Astrocyte (in vitro differentiated cells and primary cell): ENCODE measurements at regions not wholly inside any gene's neighbourhood (a gene's known extent, or its start where the extent isn't known, plus 50 kb on each side); places are given as distances from the start of the nearest gene placed in this dataset.
A peak's percentile ranks its signal among the peaks of the same experiment; 100 is the strongest.

ENCODE experiments used
- DNase-seq: peaks from one replicate; pipeline ENCODE4 v3.0.0-alpha.2; 2010; ENCODE audit warnings: low read depth
- FAIRE-seq: peaks from 2 replicates; lab custom pipeline; 2011; peaks lifted over from hg19 to GRCh38; lab: Jason Lieb, UNC
- H2AFZ ChIP-seq: 2 replicates; pipeline ENCODE4 v1.6.0; 2012; ENCODE audit warnings: low read depth, low read length, inconsistent platforms
- H3K27ac ChIP-seq: 2 replicates; pipeline ENCODE4 v1.5.1; 2011; ENCODE audit warnings: low read depth, low read length, inconsistent platforms
- H3K27me3 ChIP-seq: 2 replicates; pipeline ENCODE4 v1.6.0; 2011; ENCODE audit warnings: low read length, inconsistent platforms; ENCODE audit not compliant: insufficient read depth
- H3K36me3 ChIP-seq: 2 replicates; pipeline ENCODE4 v1.5.1; 2011; ENCODE audit warnings: low read length, inconsistent platforms; ENCODE audit not compliant: insufficient read depth
- H3K4me1 ChIP-seq: 2 replicates; pipeline ENCODE4 v1.5.1; 2011; ENCODE audit warnings: low read length, inconsistent platforms; ENCODE audit not compliant: insufficient read depth
- H3K4me2 ChIP-seq: 2 replicates; pipeline ENCODE4 v1.6.0; 2012; ENCODE audit warnings: low read length, inconsistent platforms
- H3K4me3 ChIP-seq: 2 replicates; pipeline ENCODE4 v1.5.1; 2011; ENCODE audit warnings: low read depth, mild to moderate bottlenecking, low read length, inconsistent platforms; ENCODE audit not compliant: insufficient read depth
- H3K79me2 ChIP-seq: 2 replicates; pipeline ENCODE4 v1.6.0; 2012; ENCODE audit warnings: mild to moderate bottlenecking, low read length, inconsistent platforms; ENCODE audit not compliant: insufficient read depth
- H3K9ac ChIP-seq: 2 replicates; pipeline ENCODE4 v1.6.0; 2012; ENCODE audit warnings: mild to moderate bottlenecking, low read length, inconsistent platforms
- H3K9me3 ChIP-seq: 2 replicates; pipeline ENCODE4 v1.5.1; 2012; ENCODE audit warnings: low read depth, mild to moderate bottlenecking, low read length, inconsistent platforms; ENCODE audit not compliant: insufficient read depth
- H4K20me1 ChIP-seq: 2 replicates; pipeline ENCODE4 v1.6.0; 2012; ENCODE audit warnings: low read length, inconsistent platforms; ENCODE audit not compliant: insufficient read depth
- H3K27ac Mint-ChIP-seq: one replicate; pipeline ENCODE4 v1.8.0; 2021; ENCODE audit warnings: mild to moderate bottlenecking, mixed read lengths; ENCODE audit not compliant: unreplicated experiment
- H3K27me3 Mint-ChIP-seq: one replicate; pipeline ENCODE4 v1.8.0; 2021; ENCODE audit warnings: low read depth, mixed read lengths; ENCODE audit not compliant: unreplicated experiment
- H3K36me3 Mint-ChIP-seq: one replicate; pipeline ENCODE4 v1.8.0; 2021; ENCODE audit warnings: low read depth, mixed read lengths; ENCODE audit not compliant: unreplicated experiment
- H3K4me1 Mint-ChIP-seq: one replicate; pipeline ENCODE4 v1.8.0; 2021; ENCODE audit warnings: low read depth, mixed read lengths; ENCODE audit not compliant: unreplicated experiment
- H3K4me3 Mint-ChIP-seq: one replicate; pipeline ENCODE4 v1.8.0; 2021; ENCODE audit warnings: mild to moderate bottlenecking, moderate library complexity, mixed read lengths; ENCODE audit not compliant: unreplicated experiment
- H3K9me3 Mint-ChIP-seq: one replicate; pipeline ENCODE4 v1.8.0; 2021; ENCODE audit warnings: mild to moderate bottlenecking, mixed read lengths; ENCODE audit not compliant: unreplicated experiment
- CTCF ChIP-seq: IDR thresholded peaks from 2 replicates; pipeline ENCODE4 v1.5.1; 2011; ENCODE audit warnings: low read depth, mild to moderate bottlenecking, inconsistent platforms, low read length, moderate library complexity; ENCODE audit not compliant: insufficient read depth
- EZH2 ChIP-seq: IDR thresholded peaks from 2 replicates; pipeline ENCODE4 v1.6.1; 2012; ENCODE audit warnings: mild to moderate bottlenecking, low read length, inconsistent platforms; ENCODE audit not compliant: insufficient read depth

- peak; percentile 20 for DNase-seq
- no peak overlapping the region for H3K4me3 Mint-ChIP-seq
- no peak overlapping the region for H3K4me3 ChIP-seq
- no peaks in the 10 kb centered on the region for H4K20me1 ChIP-seq
- peaks cover 15% of the 10 kb centered on the region for H3K4me1 Mint-ChIP-seq
- no peaks in the 10 kb centered on the region for H3K4me1 ChIP-seq
- H3K27me3 Mint-ChIP-seq: no peaks in the 10 kb centered on the region
- TF ChIP-seq CTCF (no peak), EZH2 (no peak)
- no peaks in the 10 kb centered on the region for H3K36me3 Mint-ChIP-seq
- H3K9ac ChIP-seq: no peak overlapping the region
- H3K27ac Mint-ChIP-seq: no peak overlapping the region
- H3K9me3 ChIP-seq: no peaks in the 10 kb centered on the region
- H3K27ac ChIP-seq: no peak overlapping the region
- no peaks in the 10 kb centered on the region for H3K27me3 ChIP-seq
- H3K9me3 Mint-ChIP-seq: no peaks in the 10 kb centered on the region
- no peak overlapping the region for H2AFZ ChIP-seq
- H3K36me3 ChIP-seq: no peaks in the 10 kb centered on the region
- no peaks in the 10 kb centered on the region for H3K79me2 ChIP-seq
- no peak for FAIRE-seq
- no peak overlapping the region for H3K4me2 ChIP-seq
Measured at GRCh38 chr4:125045311-125045710, 269.4 kb upstream of the FAT4 start.

- Mint-ChIP-seq H3K4me3 (no peak overlapping the region), H3K36me3 (no peaks in the 10 kb centered on the region), H3K27me3 (no peaks in the 10 kb centered on the region), H3K4me1 (peaks cover 17% of the 10 kb centered on the region), H3K27ac (no peak overlapping the region), H3K9me3 (no peaks in the 10 kb centered on the region)
- FAIRE-seq (no peak), DNase-seq (peak; percentile 59)
- Histone ChIP-seq H4K20me1 (no peaks in the 10 kb centered on the region), H3K9me3 (no peaks in the 10 kb centered on the region), H2AFZ (no peak overlapping the region), H3K27ac (no peak overlapping the region), H3K36me3 (no peaks in the 10 kb centered on the region), H3K9ac (no peak overlapping the region), H3K4me2 (no peak overlapping the region), H3K79me2 (no peaks in the 10 kb centered on the region), H3K4me3 (no peak overlapping the region), H3K4me1 (no peaks in the 10 kb centered on the region), H3K27me3 (no peaks in the 10 kb centered on the region)
- TF ChIP-seq CTCF (no peak), EZH2 (no peak)
Measured at GRCh38 chr4:125044886-125045285, 269.9 kb upstream of the FAT4 start.

GRCh38 chr4:125043486-125043885 lies 271.3 kb upstream of the FAT4 start:
- Mint-ChIP-seq H3K36me3 (no peaks in the 10 kb centered on the region), H3K27ac (no peak overlapping the region), H3K27me3 (no peaks in the 10 kb centered on the region), H3K4me3 (no peak overlapping the region), H3K4me1 (peaks cover 23% of the 10 kb centered on the region), H3K9me3 (no peaks in the 10 kb centered on the region)
- no peaks in the 10 kb centered on the region for H4K20me1 ChIP-seq
- no peak for FAIRE-seq
- no peaks in the 10 kb centered on the region for H3K27me3 ChIP-seq
- H3K27ac ChIP-seq: no peak overlapping the region
- no peak for TF ChIP-seq CTCF
- no peak for TF ChIP-seq EZH2
- H3K36me3 ChIP-seq: no peaks in the 10 kb centered on the region
- H3K9ac ChIP-seq: no peak overlapping the region
- no peaks in the 10 kb centered on the region for H3K9me3 ChIP-seq
- H3K4me1 ChIP-seq: no peaks in the 10 kb centered on the region
- no peak overlapping the region for H3K4me3 ChIP-seq
- no peak overlapping the region for H3K4me2 ChIP-seq
- no peaks in the 10 kb centered on the region for H3K79me2 ChIP-seq
- DNase-seq: peak; percentile 30
- H2AFZ ChIP-seq: no peak overlapping the region
